ENCODE measurements at regions not wholly inside any gene's neighbourhood (a gene's known extent, or its start where the extent isn't known, plus 50 kb on each side); places are given as distances from the start of the nearest gene placed in this dataset.

DNA sequence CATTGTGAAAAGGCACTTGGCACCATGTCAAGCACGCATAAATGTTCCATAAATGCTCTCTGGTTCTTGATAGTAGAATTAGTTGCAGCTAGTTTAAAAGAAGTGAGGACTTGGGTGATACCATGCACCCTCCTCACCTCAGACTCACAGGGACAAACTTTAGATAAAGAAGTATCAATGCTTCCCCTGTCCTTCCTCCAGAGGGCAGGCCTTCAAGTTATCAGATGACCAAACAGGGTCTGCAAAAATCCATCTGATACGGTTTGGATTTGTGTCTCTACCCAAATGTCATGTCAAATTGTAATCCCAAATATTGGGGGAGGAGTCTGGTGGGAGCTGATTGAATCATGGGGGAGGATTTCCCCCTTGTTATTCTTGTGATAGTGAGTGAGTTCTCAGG is 54.1 kb downstream of the C1QL2 start:
- DNase-seq (ENCODE audit: low spot score) = no peak
- in situ Hi-C loops (cut with MboI; ENCODE audit: low pct_unique_long_range_greater_than_20kb, low sequenced_read_pairs, unreplicated experiment) = no loop called here
- TF ChIP-seq CTCF (IDR thresholded peaks at IDR 0.05; ENCODE audit: extremely low read depth, insufficient read depth, missing control alignments) = no peak

DNA sequence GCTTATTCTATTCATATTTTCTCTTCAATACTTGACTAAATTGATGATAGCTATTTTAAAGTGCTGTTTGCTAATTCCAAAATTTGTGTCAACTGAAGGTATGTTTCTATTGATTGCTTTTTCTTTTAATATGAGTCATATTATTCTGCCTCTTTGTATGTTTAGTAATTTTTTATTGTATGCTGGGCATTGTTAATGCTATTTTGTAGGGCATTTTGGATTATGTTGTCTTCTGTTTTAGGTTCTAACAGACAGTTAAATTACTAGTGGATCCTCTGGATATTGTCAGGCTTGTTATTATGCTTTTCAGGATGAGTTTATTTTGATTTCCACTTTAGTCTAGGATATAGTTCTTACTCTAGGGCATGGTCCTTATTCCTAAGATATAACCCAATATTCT is 55.6 kb downstream of the C1QL2 start:
- in situ Hi-C loops (cut with MboI; ENCODE audit: low pct_unique_long_range_greater_than_20kb, low sequenced_read_pairs, unreplicated experiment) = no loop called here
- no peak for TF ChIP-seq CTCF (IDR thresholded peaks at IDR 0.05; ENCODE audit: extremely low read depth, insufficient read depth, missing control alignments)

DNA sequence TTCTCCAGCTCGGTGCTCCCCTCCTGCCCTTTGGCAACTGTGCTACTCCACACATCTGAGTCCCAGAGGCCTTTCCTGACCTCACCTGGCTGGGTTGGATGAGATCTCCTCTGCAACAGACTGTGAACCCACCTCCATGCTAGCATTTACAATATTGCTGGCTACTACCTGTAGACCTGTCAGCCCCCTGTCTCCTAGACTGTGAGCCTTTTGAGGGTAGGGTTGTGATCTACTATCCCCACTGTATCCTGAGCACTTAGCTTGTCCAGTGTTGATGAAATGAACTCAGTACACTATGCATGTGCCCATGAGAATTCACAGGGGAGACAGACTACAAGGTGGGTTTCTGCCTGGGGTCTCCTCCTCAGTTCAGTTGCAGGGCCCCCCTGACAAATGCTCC is 70.1 kb downstream of the C1QL2 start:
- in situ Hi-C loops (cut with MboI; ENCODE audit: low pct_unique_long_range_greater_than_20kb, low sequenced_read_pairs, unreplicated experiment) = no loop called here
- DNase-seq (ENCODE audit: low spot score) = no peak

More for the DNA sequence above, 55.6 kb downstream of the C1QL2 start:
- no peak for DNase-seq (ENCODE audit: low spot score)

DNA sequence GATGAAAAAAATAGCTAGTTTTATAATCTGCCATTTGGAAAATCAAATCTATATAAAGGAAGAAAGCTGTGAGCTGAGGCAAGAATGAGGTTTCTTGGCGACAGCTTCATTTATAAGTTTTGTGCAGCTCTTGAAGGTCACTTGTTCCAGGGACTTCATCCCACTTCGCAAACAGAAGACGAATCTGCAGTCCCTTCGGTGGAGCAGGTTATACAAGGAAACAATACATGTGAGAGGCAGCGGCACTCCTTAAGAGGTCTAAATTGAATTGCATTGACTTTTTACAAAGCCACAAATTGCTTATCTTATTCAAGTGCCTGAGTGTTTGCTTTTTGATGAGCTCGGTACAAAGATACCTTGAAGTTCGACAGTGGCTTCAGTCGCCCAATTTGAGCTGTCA is 72.2 kb downstream of the C1QL2 start:
- TF ChIP-seq CTCF (IDR thresholded peaks at IDR 0.05; ENCODE audit: extremely low read depth, insufficient read depth, missing control alignments) = no peak
- in situ Hi-C loops (cut with MboI; ENCODE audit: low pct_unique_long_range_greater_than_20kb, low sequenced_read_pairs, unreplicated experiment) = no loop called here
- no peak for DNase-seq (ENCODE audit: low spot score)

More for the DNA sequence above, 70.1 kb downstream of the C1QL2 start:
- no peak for TF ChIP-seq CTCF (IDR thresholded peaks at IDR 0.05; ENCODE audit: extremely low read depth, insufficient read depth, missing control alignments)

- no peak for DNase-seq (ENCODE audit: low spot score)
- in situ Hi-C loops (cut with MboI; ENCODE audit: low pct_unique_long_range_greater_than_20kb, low sequenced_read_pairs, unreplicated experiment) = no loop called here
- no peak for TF ChIP-seq CTCF (IDR thresholded peaks at IDR 0.05; ENCODE audit: extremely low read depth, insufficient read depth, missing control alignments)
These were observed 72.9 kb downstream of the C1QL2 start for GRCh38 chr2:119085613-119086012.

- in situ Hi-C loops (cut with MboI; ENCODE audit: low pct_unique_long_range_greater_than_20kb, low sequenced_read_pairs, unreplicated experiment) = no loop called here
- TF ChIP-seq CTCF (IDR thresholded peaks at IDR 0.05; ENCODE audit: extremely low read depth, insufficient read depth, missing control alignments) = no peak
- DNase-seq (ENCODE audit: low spot score) = no peak
These were observed 75.1 kb downstream of the C1QL2 start for GRCh38 chr2:119083416-119083815.

GRCh38 chr2:119082821-119083400 is 75.6 kb downstream of the C1QL2 start:
- in situ Hi-C loops (cut with MboI; ENCODE audit: low pct_unique_long_range_greater_than_20kb, low sequenced_read_pairs, unreplicated experiment) = no loop called here
- no peak for TF ChIP-seq CTCF (IDR thresholded peaks at IDR 0.05; ENCODE audit: extremely low read depth, insufficient read depth, missing control alignments)
- DNase-seq (ENCODE audit: low spot score) = no peak
